ENCODE measurements at regions not wholly inside any gene's neighbourhood (a gene's known extent, or its start where the extent isn't known, plus 50 kb on each side); places are given as distances from the start of the nearest gene placed in this dataset.

- Histone ChIP-seq H2BK12ac (ENCODE audit: low read depth, low read length) (no peak overlapping the region), H4K20me1 (replicated peaks in 1 of 2; ENCODE audit: control insufficient read depth in 1 of 2, insufficient read depth in 2 of 2, low read length in 2 of 2) (no peaks in the 10 kb centered on the region), H3K14ac (ENCODE audit: insufficient read length) (no peak overlapping the region), H3K9me3 (ENCODE audit: insufficient read depth in 2 of 2, low read depth in 1 of 2, low read length in 1 of 2) (no peaks in the 10 kb centered on the region), H3K56ac (replicated peaks; ENCODE audit: insufficient read length, low read depth, low read length) (no peak overlapping the region), H3K4ac (replicated peaks; ENCODE audit: insufficient read length, low read depth, low read length) (no peak overlapping the region), H2BK5ac (ENCODE audit: low read depth, low read length) (no peak overlapping the region), H3K23ac (ENCODE audit: insufficient read length) (no peak overlapping the region), H3K27ac (ENCODE audit: low read depth, low read length) (no peak overlapping the region), H3K23me2 (ENCODE audit: low read depth, low read length) (no peaks in the 10 kb centered on the region), H2BK20ac (ENCODE audit: low read length) (no peak overlapping the region), H2AK5ac (ENCODE audit: low read depth, low read length) (no peak overlapping the region), H3K4me1 (replicated peaks in 1 of 4; ENCODE audit: control insufficient read depth in 3 of 4, insufficient read depth in 4 of 4, low read length in 3 of 4) (no peaks in the 10 kb centered on the region), H4K8ac (ENCODE audit: extremely low read depth, insufficient read depth, low read length) (no peak overlapping the region), H2BK120ac (replicated peaks; ENCODE audit: low read depth, low read length) (no peak overlapping the region), H3K27me3 (replicated peaks in 1 of 4; ENCODE audit: control insufficient read depth in 3 of 4, extremely low read depth in 1 of 4, insufficient read depth in 3 of 4, low read length in 3 of 4) (no peaks in the 10 kb centered on the region; a peak in 1 of 7 replicates), H3K79me2 (ENCODE audit: control insufficient read depth in 1 of 2, insufficient read depth in 2 of 2, low read length in 2 of 2) (no peaks in the 10 kb centered on the region), H3K4me3 (ENCODE audit: extremely low read depth in 1 of 4, insufficient read depth in 2 of 4, low read depth in 3 of 4, low read length in 4 of 4) (no peak overlapping the region), H2BK15ac (ENCODE audit: low read length) (no peak overlapping the region), H4K91ac (replicated peaks; ENCODE audit: insufficient read length, low read length) (no peak overlapping the region), H3K4me2 (ENCODE audit: insufficient read depth in 1 of 2, low read depth in 2 of 2, low read length in 2 of 2) (no peak overlapping the region), H4K5ac (ENCODE audit: insufficient read length, low read depth, low read length) (no peak overlapping the region), H3K9ac (replicated peaks in 1 of 4; ENCODE audit: extremely low read depth in 1 of 4, low read depth in 3 of 4, low read length in 3 of 4) (no peak overlapping the region), H2AFZ (ENCODE audit: low read length) (no peak overlapping the region), H3K36me3 (ENCODE audit: control insufficient read depth in 2 of 4, insufficient read depth in 4 of 4, low read length in 3 of 4) (no peaks in the 10 kb centered on the region), H3K79me1 (ENCODE audit: low read depth, low read length) (no peaks in the 10 kb centered on the region), H3K18ac (ENCODE audit: extremely low read depth, low read length) (no peak overlapping the region)
- POLR2A ChIA-PET (ENCODE audit: partially characterized antibody): no interaction called here
- CTCF ChIA-PET (ENCODE audit: partially characterized antibody): interaction anchor here (1.0 kb wide), 1 partner anchor 270 kb away, joined by 3 read pairs; no protein-coding TSS in a partner anchor
- WGBS, 2 experiments (ENCODE audit: extremely low coverage in 1 of 2, insufficient coverage in 1 of 2, insufficient read length in 1 of 2, insufficient replicate concordance in 2 of 2, low coverage in 1 of 2, low lambda C conversion rate in 2 of 2, missing lambda C conversion rate in 1 of 2): 86% methylated on average over 4 of the region's 4 CpGs; no CpG with 5 or more reads in 1 of the 2 experiments
- FAIRE-seq (no peak), DNase-seq (ENCODE audit: low read depth in 1 of 2, low spot score in 2 of 2) (no peak)
- no peak for TF ChIP-seq KDM5A (IDR thresholded peaks at IDR 0.05; ENCODE audit: low read length)
- no peak for TF ChIP-seq CEBPB (IDR thresholded peaks at IDR 0.05; ENCODE audit: low read depth, low read length)
- TF ChIP-seq SUZ12 (IDR thresholded peaks at IDR 0.05; ENCODE audit: low read length): no peak
- no peak for TF ChIP-seq CHD2 (IDR thresholded peaks at IDR 0.05; ENCODE audit: low read length)
- TF ChIP-seq CBX8 (IDR thresholded peaks at IDR 0.05; ENCODE audit: borderline replicate concordance, low read depth, low read length): no peak
- no peak for TF ChIP-seq EZH2 (IDR thresholded peaks at IDR 0.05; ENCODE audit: low read depth, low read length, severe bottlenecking)
- TF ChIP-seq NANOG (IDR thresholded peaks at IDR 0.05; ENCODE audit: insufficient read depth, low read depth, low read length, poor library complexity, severe bottlenecking): no peak
- no peak for TF ChIP-seq SAP30 (IDR thresholded peaks at IDR 0.05; ENCODE audit: insufficient read depth, insufficient replicate concordance, low read length)
- TF ChIP-seq TEAD4 (IDR thresholded peaks at IDR 0.05; ENCODE audit: low read depth, low read length): no peak
- TF ChIP-seq HDAC6 (IDR thresholded peaks at IDR 0.05; ENCODE audit: low read depth, low read length): no peak
- TF ChIP-seq GABPA (IDR thresholded peaks at IDR 0.05; ENCODE audit: borderline replicate concordance, insufficient read depth, low read length): no peak
- no peak for TF ChIP-seq JUND (IDR thresholded peaks at IDR 0.05; ENCODE audit: low read length)
- no peak for TF ChIP-seq MAX (IDR thresholded peaks at IDR 0.05)
- no peak for TF ChIP-seq PHF8 (conservative IDR thresholded peaks at IDR 0.05; ENCODE audit: low read depth, low read length)
- no peak for TF ChIP-seq KDM1A (IDR thresholded peaks at IDR 0.05; ENCODE audit: borderline replicate concordance, low read length)
Observed at GRCh38 chr16:25546791-25547190, 145.0 kb upstream of the HS3ST4 start.

Measured in H1 (cell line).